NT2/D1 (cell line): ENCODE measurements at regions not wholly inside any gene's neighbourhood (a gene's known extent, or its start where the extent isn't known, plus 50 kb on each side); places are given as distances from the start of the nearest gene placed in this dataset.

Experiments
- YY1 ChIP-seq: IDR thresholded peaks from 2 replicates; pipeline ENCODE4 v1.6.1; 2011; ENCODE audit not compliant: insufficient read length, insufficient read depth
- ZNF274 ChIP-seq: IDR thresholded peaks from 2 replicates; pipeline ENCODE4 v1.6.1; 2011; ENCODE audit warnings: mild to moderate bottlenecking, low read depth, low read length

DNA sequence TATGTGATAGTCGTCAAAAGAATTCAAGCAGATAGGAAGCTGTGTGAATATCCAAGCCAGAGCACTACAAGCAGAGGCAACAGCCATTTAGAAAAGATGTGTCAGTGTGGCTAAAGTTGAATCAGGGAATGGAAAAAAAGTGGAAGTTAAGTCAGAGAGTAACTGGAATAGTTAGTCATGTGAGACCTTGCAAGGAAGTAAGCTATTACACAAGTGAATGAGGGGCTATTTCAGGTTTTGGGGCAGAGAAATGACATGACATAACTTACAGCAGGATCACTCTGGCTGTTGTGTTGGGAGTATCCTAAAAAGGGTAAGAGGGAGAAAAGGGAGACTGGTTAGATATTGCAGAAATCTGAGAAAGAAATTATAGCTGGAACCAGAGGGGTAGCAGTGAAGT is 236.6 kb upstream of the PCDH18 start:
- TF ChIP-seq ZNF274 (no peak), YY1 (no peak)
